ENCODE measurements at regions not wholly inside any gene's neighbourhood (a gene's known extent, or its start where the extent isn't known, plus 50 kb on each side); places are given as distances from the start of the nearest gene placed in this dataset.

GRCh38 chr6:3902871-3903648, 53.9 kb downstream of the FAM50B start:
- BruUV-seq (replicated peaks): no TSS peak
- no peak for DNase-seq (ENCODE audit: extremely low read depth in 1 of 4, low spot score in 3 of 4)
- H3K9ac ChIP-seq (ENCODE audit: insufficient read depth in 1 of 2, low read depth in 2 of 2, low read length in 2 of 2): no peak overlapping the region
- in situ Hi-C loops (cut with MboI): no loop called here
- no peak overlapping the region for H3K27ac ChIP-seq (ENCODE audit: extremely low read depth, low read depth, low read length)
- H2AFZ ChIP-seq (ENCODE audit: low read depth, low read length): no peak overlapping the region
- TF ChIP-seq ZBTB8A (IDR thresholded peaks at IDR 0.05; ENCODE audit: partially characterized antibody): no peak
- TF ChIP-seq CEBPG (CRISPR knock-in tag; IDR thresholded peaks at IDR 0.05): no peak
- TF ChIP-seq CEBPG (tag; conservative IDR thresholded peaks at IDR 0.05 in 1 of 2, IDR thresholded peaks at IDR 0.05 in 1 of 2): 0 out of 4 replicates have a peak, but pooled peaks of 1 of the 2 experiments have one; percentile 9
- no peaks in the 10 kb centered on the region for H3K9me1 ChIP-seq (ENCODE audit: control insufficient read depth, insufficient read depth, low read length)
- H3K4me1 ChIP-seq (replicated peaks in 1 of 2; ENCODE audit: control insufficient read depth in 2 of 2, insufficient read depth in 2 of 2, low read length in 2 of 2): no peaks in the 10 kb centered on the region; a peak in 2 of 5 replicates
- H4K20me1 ChIP-seq (replicated peaks; ENCODE audit: control insufficient read depth, insufficient read depth, low read length): no peaks in the 10 kb centered on the region
- H3K9me3 ChIP-seq (replicated peaks; ENCODE audit: control insufficient read depth, insufficient read depth, low read depth, low read length): no peaks in the 10 kb centered on the region
- no peak for FAIRE-seq
- WGBS (ENCODE audit: insufficient coverage, low coverage, missing lambda C conversion rate): 28% methylated on average over 10 of the region's 10 CpGs
- no peak for ATAC-seq
- ChIA-PET POLR2A (interaction anchor here (0.5 to 1.4 kb wide), 5 partner anchors 11 to 1357 kb away, joined by 3 to 4 read pairs (median 3); partner anchors contain the start of gene LYRM4), CTCF (ENCODE audit: low intra/inter-chr PET ratio) (no interaction called here)
- intact Hi-C loops (cut with micrococcal nuclease): no loop called here
- no peaks in the 10 kb centered on the region for H3K79me2 ChIP-seq (ENCODE audit: control insufficient read depth, insufficient read depth, low read length)
- H3K4me2 ChIP-seq (ENCODE audit: insufficient read depth, low read length): no peak overlapping the region
- no peak overlapping the region for H3K4me3 ChIP-seq
- peaks cover 22 to 52% of the 10 kb centered on the region in 2 experiments for H3K27me3 ChIP-seq (ENCODE audit: control insufficient read depth in 2 of 2, insufficient read depth in 2 of 2, low read length in 2 of 2)
- no peaks in the 10 kb centered on the region for H3K36me3 ChIP-seq (ENCODE audit: control insufficient read depth, insufficient read depth, low read length)

- in situ Hi-C loops (cut with MboI) (no loop called here), intact Hi-C loops (cut with micrococcal nuclease) (no loop called here)
- H3K4me1 ChIP-seq (replicated peaks in 1 of 2; ENCODE audit: control insufficient read depth in 2 of 2, insufficient read depth in 2 of 2, low read length in 2 of 2): no peaks in the 10 kb centered on the region; a peak in 2 of 5 replicates
- H3K36me3 ChIP-seq (ENCODE audit: control insufficient read depth, insufficient read depth, low read length): no peaks in the 10 kb centered on the region
- no peaks in the 10 kb centered on the region for H4K20me1 ChIP-seq (replicated peaks; ENCODE audit: control insufficient read depth, insufficient read depth, low read length)
- ATAC-seq: no peak
- H2AFZ ChIP-seq (ENCODE audit: low read depth, low read length): no peak overlapping the region
- WGBS (ENCODE audit: insufficient coverage, low coverage, missing lambda C conversion rate): 17% methylated on average over 3 of the region's 3 CpGs
- ChIA-PET CTCF (ENCODE audit: low intra/inter-chr PET ratio) (no interaction called here), POLR2A (interaction anchor here (1.2 kb wide), 1 partner anchor 82 kb away, joined by 3 read pairs; no protein-coding TSS in a partner anchor)
- no TSS peak for BruUV-seq (replicated peaks)
- DNase-seq (ENCODE audit: extremely low read depth in 1 of 4, low spot score in 3 of 4): no peak
- H3K4me2 ChIP-seq (ENCODE audit: insufficient read depth, low read length): no peak overlapping the region
- H3K9me1 ChIP-seq (ENCODE audit: control insufficient read depth, insufficient read depth, low read length): no peaks in the 10 kb centered on the region
- H3K4me3 ChIP-seq: no peak overlapping the region
- no peak for TF ChIP-seq JUN (IDR thresholded peaks at IDR 0.05; ENCODE audit: borderline replicate concordance, low read depth, low read length)
- TF ChIP-seq JUN (CRISPR knock-in tag; IDR thresholded peaks at IDR 0.05; ENCODE audit: borderline replicate concordance): no peak
- TF ChIP-seq SMAD1 (IDR thresholded peaks at IDR 0.05; ENCODE audit: low read depth, low read length, partially characterized antibody): no peak
- TF ChIP-seq ZNF408 (CRISPR knock-in tag; IDR thresholded peaks at IDR 0.05; ENCODE audit: low read depth): no peak
- no peak for TF ChIP-seq ADNP (tag; IDR thresholded peaks at IDR 0.05)
- no peak for TF ChIP-seq RBM14 (IDR thresholded peaks at IDR 0.05; ENCODE audit: borderline replicate concordance, insufficient read depth, low read depth, low read length)
- no peak for TF ChIP-seq ZNF586 (CRISPR knock-in tag; conservative IDR thresholded peaks at IDR 0.05)
- TF ChIP-seq ZNF707 (CRISPR knock-in tag; conservative IDR thresholded peaks at IDR 0.05): no peak
- no peak for TF ChIP-seq ZBTB17 (CRISPR knock-in tag; IDR thresholded peaks at IDR 0.05)
- no peak for TF ChIP-seq ZC3H11A (IDR thresholded peaks at IDR 0.05; ENCODE audit: low read depth, low read length)
- FAIRE-seq: no peak
- H3K27ac ChIP-seq (ENCODE audit: extremely low read depth, low read depth, low read length): no peak overlapping the region
- H3K9ac ChIP-seq (ENCODE audit: insufficient read depth in 1 of 2, low read depth in 2 of 2, low read length in 2 of 2): no peak overlapping the region
- H3K27me3 ChIP-seq (ENCODE audit: control insufficient read depth in 2 of 2, insufficient read depth in 2 of 2, low read length in 2 of 2): peaks cover 12 to 54% of the 10 kb centered on the region in 2 experiments; a peak in 4 of 5 replicates
- no peaks in the 10 kb centered on the region for H3K9me3 ChIP-seq (replicated peaks; ENCODE audit: control insufficient read depth, insufficient read depth, low read depth, low read length)
- H3K79me2 ChIP-seq (ENCODE audit: control insufficient read depth, insufficient read depth, low read length): no peaks in the 10 kb centered on the region
Observed at GRCh38 chr6:3904518-3904917, 55.3 kb downstream of the FAM50B start.
